COLO668 (cell line): ENCODE measurements at regions not wholly inside any gene's neighbourhood (a gene's known extent, or its start where the extent isn't known, plus 50 kb on each side); places are given as distances from the start of the nearest gene placed in this dataset.
A peak's percentile ranks its signal among the peaks of the same experiment; 100 is the strongest.
"Not testable (repeated sequence)": the region's sequence is repeated elsewhere in the genome, so short reads cannot be mapped to it uniquely, and the experiment has no call there.

Source experiments
- DNase-seq: peaks from one replicate; lab custom pipeline; 2025; ENCODE audit not compliant: unreplicated experiment; lab: John Stamatoyannopoulos, UW

DNA sequence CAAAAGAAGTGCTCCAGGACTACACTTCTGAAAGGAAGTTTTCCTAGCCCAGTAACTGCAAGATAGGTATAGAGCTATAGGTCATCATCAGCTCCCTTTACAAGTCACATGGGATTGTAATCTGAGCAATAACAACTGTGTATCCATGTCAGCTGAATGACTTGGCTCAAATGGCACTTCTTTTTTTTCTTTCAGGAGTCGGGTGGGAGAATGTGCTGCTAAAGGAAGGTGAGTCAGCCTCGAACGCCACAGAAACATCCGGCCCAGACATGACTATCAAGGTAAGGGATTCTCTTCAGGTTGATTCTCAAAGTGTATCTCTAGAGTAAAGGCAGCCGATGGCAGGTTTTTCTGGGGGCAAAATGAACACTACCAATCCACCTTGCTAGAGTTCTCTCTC, 192.2 kb downstream of the C9orf152 start:
- no peak for DNase-seq

DNA sequence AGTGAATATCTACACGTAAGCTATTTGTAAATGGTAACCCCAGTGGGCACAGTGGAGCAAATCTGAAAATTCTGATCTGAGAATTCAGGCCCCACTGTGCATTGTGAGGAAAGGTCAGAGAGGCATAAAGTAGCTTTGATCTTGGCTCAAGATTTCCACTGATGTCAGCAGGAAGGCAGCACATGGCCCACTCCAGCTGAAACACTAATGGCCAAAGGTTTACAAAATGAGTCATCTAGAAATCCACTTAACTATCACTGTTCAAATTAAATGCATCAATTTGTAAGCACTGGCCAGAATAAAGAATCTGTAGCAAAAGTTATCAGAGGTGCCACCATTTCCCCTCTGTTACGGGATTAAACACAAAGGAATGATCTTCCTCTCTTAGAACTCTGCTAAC, 191.6 kb downstream of the C9orf152 start:
- peak; percentile 14 for DNase-seq

DNA sequence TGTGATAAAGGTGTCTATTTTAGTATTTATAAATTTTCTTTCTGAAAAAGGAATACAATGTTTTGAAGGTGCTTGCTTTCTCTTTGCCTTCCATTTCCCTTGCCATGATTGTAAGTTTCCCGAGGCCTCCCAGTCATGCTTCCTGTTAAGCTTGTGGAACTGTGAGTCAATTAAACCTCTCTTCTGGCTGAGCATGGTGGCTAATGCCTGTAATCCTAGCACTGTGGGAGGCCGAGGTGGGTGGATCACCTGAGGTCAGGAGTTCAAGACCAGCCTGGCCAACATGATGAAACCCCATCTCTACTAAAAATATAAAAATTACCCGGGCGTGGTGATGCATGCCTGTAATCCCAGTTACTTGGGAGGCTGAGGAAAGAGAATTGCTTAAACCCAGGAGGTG, 187.7 kb downstream of the C9orf152 start:
- DNase-seq, result not testable (repeated sequence)

DNA sequence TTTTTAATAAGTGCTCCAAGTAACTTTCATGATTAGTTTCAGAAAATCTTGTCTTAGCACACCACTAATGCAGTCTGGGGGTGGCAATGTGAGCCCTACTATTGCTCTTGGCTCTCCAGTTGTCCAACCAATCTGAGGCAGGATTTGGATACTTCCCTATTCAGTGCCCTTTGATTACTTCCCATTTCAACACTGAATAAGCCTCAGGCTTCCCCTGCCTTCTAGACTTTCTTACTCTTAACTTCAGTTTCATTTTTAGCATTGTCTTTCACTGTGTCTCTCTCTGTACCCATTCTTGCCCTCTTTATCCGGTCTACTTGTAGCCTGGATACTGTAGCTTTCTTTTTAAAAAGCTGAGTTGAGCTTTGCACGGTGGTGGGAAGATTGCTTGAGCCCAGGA, 186.1 kb downstream of the C9orf152 start:
- DNase-seq, result no peak

DNA sequence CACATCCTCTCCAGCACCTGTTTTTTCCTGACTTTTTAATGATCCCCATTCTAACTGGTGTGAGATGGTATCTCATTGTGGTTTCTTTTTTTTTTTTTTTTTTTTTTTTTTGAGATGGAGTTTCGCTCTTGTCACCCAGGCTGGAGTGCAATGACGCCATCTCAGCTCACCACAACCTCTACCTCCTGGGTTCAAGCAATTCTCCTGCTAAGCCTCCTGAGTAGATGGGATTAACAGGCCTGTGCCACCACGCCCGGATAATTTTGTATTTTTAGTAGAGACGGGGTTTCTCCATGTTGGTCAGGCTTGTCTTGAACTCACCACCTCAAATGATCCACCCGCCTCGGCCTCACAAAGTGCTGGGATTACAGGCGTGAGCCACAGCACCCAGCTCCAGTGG, 184.7 kb downstream of the C9orf152 start:
- not testable (repeated sequence) for DNase-seq

DNA sequence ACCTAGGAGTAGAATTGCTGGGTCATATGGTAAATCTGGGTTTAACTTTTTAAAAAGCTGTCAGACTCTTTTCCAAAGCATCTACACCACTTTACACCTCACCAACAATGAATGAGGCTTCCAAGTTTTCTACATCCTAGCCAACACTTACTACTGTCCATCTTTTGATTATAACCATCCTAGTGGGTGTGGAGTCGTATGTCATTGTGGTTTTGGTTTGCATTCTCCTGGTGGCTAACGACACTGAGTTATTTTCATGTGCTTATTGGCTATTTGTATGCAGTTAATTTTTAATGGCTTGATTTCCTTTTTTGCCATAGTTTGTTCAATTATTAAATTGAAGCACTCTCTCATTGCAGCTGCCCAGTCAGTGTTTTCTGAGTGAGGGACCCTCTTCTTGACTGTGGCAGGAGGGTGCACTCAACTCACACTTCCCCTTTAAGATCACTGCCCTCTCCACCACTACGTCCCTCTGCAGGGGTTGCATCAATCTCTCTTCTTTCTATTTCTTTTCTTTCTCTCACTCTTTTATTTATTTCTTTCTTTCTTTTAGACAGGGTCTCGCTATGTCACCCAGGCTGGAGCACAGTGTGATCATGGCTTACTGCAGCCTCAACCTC, 182.3 kb downstream of the C9orf152 start:
- DNase-seq, result no peak

DNA sequence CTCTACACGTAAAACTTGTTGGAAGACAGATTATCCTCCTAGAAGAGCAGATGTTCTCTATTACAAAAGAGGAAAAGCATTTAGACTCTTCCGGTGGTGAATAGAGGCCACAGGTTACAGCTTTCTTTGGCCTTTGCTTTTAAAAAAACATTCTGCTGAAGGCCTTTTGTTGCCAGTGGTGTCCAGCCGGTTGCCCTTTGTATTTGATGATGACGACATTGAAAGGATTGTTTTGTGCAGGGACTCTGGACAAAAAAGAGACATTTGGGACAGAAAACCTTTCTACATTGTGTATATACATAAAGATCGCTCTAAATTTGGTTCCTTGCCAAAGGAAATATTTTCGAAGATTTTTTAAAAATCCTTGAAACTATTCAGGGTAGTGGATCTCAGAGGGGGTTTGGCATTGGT, 180.3 kb downstream of the C9orf152 start:
- no peak for DNase-seq

DNA sequence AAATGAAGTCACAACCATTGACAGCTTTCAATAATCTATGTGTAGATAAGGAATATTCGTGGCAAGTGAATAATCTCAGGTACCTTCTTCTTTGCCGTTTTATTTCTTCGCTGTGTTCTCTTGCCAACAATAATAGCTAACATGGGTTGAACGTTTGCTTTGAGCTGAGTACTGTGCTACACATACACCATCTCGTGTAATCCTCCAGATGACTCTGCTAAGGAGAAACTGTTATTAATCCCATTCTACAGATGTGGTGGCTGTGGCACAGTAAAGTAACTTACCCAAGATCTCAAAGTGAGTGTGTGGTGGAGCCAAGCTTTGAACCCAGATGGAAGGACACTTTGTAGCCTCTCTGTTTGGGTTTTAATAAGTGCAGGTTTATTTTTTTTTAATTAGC, 179.7 kb downstream of the C9orf152 start:
- no peak for DNase-seq

DNA sequence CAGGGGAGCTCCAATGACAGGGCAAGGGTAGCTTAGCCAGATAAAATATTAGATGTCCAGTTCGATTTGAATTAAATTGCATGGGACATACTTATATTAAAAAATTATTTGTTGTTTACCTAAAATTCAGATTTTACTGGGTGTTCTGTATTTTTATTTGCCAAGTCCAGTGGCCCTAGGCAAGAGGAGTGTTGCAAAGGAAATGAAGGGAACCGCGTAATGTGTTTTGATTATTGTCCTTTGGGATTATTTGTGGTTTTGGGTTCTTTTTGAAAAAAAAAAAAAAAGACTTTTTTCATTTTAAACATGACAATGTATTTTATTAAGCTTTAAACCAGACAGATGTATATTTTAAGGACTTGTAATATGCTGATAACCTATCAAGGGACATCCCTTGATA, 179.3 kb downstream of the C9orf152 start:
- DNase-seq, result no peak

DNA sequence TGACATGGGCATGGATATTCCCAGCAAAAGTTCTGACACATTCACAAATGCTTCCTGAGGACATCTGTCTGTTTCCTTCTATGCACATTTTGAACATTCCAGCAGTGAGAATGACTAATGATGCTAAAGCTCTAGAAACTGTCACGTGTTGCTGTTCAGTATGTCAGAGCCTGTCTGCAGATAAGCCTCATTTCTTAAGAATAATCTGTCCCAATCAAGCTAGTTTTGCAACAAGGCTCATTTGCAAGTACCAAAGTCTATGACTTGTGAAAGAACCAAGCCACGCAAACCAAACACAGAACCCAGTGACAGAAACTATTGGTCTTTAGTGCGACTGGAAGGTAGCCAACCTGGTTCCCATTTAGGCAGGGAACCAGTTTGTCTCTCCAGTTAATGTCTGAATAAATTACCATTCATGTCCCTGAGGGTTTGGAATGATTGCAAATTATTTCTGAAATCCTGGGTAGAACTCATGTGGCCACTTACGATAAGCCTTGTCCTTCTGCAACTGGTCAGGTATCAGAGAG, 178.5 kb downstream of the C9orf152 start:
- DNase-seq, result no peak

DNA sequence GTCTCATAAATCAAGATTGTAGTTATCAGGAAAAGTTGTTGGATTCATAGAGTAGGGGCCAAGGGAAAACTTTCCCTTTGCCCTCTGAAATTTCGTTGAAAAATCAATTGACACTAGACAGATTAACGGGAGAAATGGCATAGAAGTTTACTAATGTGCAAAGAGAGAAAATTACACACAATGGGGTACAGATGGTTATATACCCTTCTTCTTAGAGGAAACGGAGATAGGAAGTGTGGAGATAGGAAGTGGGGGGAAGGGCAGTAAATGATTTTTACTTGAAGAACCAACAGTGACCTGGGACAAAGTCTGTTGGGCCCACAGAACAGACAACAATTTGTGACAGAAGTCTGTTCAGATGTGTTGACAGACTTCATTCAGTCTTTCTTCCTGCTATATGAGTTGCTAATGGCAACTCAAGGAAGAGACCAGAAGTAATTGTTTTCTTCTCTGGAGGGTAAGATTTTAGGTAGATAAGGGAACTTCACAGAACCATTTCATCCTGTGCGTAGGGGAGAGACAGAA, 177.9 kb downstream of the C9orf152 start:
- no peak for DNase-seq

DNA sequence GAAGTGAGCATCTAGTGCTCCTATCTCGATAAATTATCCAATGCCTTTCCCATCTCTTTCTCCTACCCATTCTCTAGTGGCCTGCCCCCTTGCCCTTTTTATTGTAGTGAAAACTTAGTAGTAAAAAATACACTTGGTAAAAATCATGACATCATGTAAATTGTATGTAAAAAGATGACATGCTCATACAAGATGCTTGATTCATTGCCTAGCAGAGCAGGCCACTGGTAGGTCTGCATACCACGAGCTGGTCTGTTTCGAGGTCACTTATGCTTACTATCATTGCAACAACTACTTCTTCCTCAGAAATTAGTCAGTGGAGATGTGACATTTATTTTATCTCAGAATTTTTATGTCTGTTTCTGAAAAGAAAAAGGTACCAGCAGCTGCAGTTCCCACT, 177.3 kb downstream of the C9orf152 start:
- no peak for DNase-seq

DNA sequence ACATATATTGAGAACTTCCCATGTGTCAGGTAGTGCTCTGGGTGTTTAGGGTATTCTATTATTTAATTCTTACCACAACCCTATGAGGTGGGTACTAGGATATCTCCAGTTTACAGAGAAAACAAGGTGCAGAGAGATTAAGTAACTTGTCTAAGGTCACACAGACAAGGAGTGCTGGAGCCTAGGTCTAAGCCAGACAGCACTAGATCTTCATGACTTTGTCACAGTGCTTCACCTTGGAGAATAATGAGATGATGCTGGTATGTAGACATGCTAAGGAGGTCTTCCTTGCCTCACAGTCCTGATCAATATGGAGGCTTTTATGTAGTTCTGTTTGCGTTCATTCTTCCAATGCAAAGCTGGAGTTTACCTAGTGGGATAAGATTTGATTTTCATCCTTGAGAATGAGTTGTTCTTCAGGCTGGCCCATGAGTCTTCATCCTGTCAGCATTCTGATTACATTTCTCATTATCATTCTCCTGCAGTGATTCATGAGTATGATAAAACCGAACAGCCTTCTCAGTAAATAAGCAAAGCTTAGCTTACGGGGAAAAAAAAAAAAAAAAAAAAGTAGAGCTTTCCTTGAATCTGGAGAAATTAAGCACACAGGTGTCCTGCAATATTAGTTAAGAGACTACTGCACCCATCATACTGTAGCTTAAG, 176.3 kb downstream of the C9orf152 start:
- DNase-seq, result no peak

DNA sequence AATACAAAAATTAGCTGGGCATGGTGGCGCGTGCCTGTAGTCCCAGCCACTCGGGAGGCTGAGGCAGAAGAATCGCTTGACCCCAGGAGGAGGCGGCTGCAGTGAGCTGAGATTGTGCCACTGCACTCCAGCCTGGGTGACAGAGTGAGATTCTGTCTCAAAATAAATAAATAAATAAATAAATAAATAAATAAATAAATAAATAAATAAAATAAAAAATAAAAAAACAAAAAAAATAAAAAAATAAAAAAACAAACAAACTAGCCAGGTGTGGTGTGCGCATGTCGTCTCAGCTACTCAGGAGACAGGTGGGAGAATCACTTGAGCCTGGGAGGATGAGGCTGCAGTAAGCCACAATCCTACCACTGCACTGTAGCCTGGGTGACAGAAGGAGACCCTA, 175.4 kb downstream of the C9orf152 start:
- not testable (repeated sequence) for DNase-seq

DNA sequence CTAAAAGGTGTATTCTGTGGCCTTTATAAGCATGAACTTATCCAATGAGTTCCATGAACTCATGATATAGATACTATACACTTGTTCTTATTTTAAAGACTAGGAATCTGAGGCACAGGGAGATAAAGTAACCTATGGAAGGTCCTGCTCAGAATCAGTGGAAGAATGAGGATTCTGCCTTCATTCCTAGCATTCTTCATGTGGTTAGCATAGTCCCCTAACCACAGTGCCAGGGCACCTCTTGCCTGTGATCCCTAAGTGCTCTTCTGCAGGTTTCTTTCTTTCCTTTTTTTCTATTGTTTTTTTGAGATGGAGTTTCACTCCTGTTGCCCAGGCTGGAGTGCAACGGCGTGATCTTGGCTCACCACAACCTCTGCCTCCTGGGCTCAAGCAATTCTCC, 174.1 kb downstream of the C9orf152 start:
- DNase-seq, result no peak

DNA sequence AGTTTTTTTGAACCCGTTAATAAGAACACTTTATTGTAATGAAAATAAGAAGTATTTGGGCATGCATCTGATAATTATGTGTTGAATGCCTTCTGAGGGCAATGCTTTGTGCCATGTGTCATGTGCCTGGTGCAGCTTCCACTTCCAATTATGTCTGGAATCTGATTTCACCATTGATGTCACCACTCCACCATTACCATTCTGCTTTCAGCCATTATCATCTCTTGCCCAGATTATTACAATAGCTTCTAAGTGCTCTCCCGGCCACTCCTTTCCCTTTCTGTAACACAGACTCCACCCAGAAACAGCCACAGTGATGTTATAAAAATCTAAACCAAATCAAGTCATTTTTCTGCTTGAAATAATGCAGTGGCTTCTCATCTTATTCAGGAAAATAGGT, 171.7 kb downstream of the C9orf152 start:
- no peak for DNase-seq

DNA sequence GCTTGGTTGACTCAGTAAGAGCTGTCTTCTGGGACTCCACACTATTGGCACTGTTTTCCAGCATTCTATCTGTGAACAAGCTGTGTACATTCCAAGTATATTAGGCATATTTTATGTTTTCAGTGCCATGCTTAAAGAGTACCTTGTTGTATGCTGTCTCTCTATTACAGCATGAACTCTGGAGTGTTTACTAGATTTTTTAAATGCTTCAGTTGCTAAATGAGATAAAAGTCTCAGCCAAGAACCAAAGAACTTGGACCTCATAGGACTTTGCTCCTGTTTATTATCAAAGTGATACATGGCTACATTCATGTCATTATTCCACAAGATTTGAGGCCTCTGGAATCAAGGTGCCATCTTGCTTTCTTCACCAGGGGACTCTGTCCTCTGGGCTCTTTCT, 167.2 kb downstream of the C9orf152 start:
- DNase-seq, result no peak

DNA sequence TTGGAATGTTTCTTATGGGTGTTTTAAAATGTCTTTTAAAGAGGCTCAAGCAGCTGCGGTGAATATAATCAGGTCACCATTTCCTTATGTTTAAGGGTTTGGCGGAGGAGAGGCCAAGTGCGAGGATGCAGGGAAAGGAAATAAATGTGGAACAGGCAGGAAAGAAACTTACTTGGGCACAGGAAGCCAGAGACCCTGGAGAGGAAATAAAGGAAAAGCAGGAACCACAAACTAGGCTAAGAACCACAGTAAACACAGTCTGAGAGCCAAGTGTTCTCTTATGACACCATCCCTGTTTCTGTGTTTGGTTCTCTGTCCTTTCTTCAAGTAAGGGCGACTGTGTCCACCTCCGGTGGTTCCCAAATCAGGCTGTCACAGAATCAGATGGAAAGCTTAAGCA, 166.5 kb downstream of the C9orf152 start:
- no peak for DNase-seq

DNA sequence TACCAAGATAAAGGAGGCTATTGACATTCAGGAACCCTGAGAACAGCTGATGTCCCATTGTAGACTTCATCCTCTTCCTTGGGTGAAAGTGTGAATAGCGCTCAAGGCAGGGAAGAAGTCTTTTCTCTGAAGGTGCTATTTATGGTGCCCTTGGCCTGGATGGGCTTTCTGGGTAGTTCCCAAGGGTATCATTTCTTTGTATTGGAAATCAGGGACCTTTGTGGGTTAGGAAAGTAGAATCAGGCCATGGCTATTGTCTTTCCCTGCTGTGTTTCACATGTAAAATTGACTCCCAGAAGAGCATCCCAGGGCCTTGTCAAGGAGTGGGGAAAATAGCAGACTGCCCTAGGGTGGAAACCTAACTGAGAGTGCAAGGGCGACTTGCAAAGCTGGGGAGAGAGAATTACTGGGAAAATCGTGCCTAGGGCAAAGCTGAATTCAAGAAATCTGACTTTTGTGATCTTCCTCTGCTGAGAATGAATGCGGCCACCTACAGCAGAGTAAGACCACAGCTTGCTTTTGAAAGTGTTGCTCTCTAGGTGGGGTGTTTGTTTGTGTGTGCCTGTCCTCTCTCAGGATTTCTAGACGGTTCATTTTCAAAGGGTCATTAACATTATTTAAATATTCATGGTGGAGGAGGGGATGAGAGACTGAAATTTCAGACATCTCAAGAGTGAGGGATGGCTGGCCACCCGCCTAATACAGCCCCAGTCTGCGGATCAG, 160.6 kb downstream of the C9orf152 start:
- no peak for DNase-seq

DNA sequence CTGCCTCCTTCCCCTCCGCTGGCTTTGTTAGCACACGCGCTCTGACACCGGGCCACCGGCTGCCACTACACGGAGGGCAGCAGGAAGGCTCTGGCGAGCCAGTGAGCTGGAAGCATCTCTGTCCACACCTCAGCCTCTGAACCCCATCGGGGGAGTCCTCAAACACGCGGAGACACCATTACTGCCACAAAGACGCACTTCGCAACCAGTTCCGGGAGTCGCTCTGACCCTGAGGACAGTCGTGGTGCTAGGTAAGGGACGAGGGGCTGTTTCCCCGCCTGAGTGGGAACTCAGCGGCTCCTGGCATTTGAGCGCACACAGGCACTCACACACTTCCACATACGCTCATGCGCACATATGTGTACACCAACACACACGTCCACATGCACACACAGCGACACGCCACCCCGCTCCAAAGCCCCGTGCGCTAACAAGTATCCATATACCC, 160.0 kb downstream of the C9orf152 start:
- DNase-seq, result peak; percentile 52

DNA sequence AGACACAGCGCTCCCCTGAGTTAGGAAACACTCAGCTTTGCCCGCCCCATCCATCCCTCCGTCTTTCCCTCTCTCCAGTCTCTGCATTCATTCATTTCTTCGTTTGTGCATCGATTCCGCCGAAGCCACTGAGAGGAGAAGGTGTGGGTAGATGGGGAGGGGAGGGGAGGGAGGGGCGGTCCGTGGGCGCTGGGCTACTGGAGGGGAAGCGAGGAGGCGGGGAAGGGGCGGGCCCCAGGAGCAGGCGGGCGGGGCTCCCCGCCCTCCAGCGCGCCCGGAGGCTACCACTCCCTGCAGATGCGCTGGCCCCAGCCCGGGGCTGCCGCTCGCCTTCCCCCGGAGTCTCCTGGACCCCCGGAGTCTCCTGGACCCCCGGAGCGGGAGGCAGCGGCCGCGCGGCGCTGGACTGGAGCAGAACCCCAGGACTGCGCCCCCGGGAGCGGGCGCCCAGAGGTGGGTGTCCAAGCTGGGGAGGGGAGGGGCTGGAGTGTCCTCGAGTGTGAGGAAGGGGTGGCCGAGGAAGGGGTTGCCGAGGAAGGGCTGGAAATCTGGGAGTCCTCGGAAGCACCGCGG, 159.5 kb downstream of the C9orf152 start:
- DNase-seq, result peak; percentile 72
